ELF-1 (cell line): ENCODE measurements at regions not wholly inside any gene's neighbourhood (a gene's known extent, or its start where the extent isn't known, plus 50 kb on each side); places are given as distances from the start of the nearest gene placed in this dataset.
"Not testable (repeated sequence)": the region's sequence is repeated elsewhere in the genome, so short reads cannot be mapped to it uniquely, and the experiment has no call there.

Experiments
- DNase-seq: peaks from one replicate; pipeline ENCODE4 v3.0.0-alpha.2; 2016; ENCODE audit warnings: low read depth, low spot score

- DNase-seq, result no peak
Measured at GRCh38 chrX:116872931-116873330, 410.2 kb upstream of the CT83 start.

GRCh38 chrX:116863029-116863428 lies 400.3 kb upstream of the CT83 start:
- no peak for DNase-seq

- DNase-seq, result no peak
Measured at GRCh38 chrX:116862340-116862739, 399.6 kb upstream of the CT83 start.

GRCh38 chrX:116841290-116841689 lies 378.5 kb upstream of the CT83 start:
- DNase-seq, result peak; percentile 6

GRCh38 chrX:116827063-116827462 lies 364.3 kb upstream of the CT83 start:
- DNase-seq, result no peak

GRCh38 chrX:116824785-116825184 lies 362.0 kb upstream of the CT83 start:
- peak; percentile 73 for DNase-seq

GRCh38 chrX:116823677-116824076 lies 360.9 kb upstream of the CT83 start:
- no peak for DNase-seq

GRCh38 chrX:116806288-116806802 lies 343.6 kb upstream of the CT83 start:
- DNase-seq, result no peak

GRCh38 chrX:116801943-116802342 lies 339.2 kb upstream of the CT83 start:
- no peak for DNase-seq

- no peak for DNase-seq
Measured at GRCh38 chrX:116781926-116782325, 319.1 kb upstream of the CT83 start.

- no peak for DNase-seq
Measured at GRCh38 chrX:116757491-116757890, 294.7 kb upstream of the CT83 start.

- no peak for DNase-seq
Measured at GRCh38 chrX:116756958-116757357, 294.2 kb upstream of the CT83 start.

GRCh38 chrX:116749943-116750342 lies 287.2 kb upstream of the CT83 start:
- peak; percentile 58 for DNase-seq

- no peak for DNase-seq
Measured at GRCh38 chrX:116732214-116732613, 269.4 kb upstream of the CT83 start.

GRCh38 chrX:116726806-116727205 lies 264.0 kb upstream of the CT83 start:
- peak; percentile 59 for DNase-seq

- DNase-seq, result no peak
Measured at GRCh38 chrX:116694046-116694445, 231.3 kb upstream of the CT83 start.

- DNase-seq, result not testable (repeated sequence)
Measured at GRCh38 chrX:116679544-116679943, 216.8 kb upstream of the CT83 start.

GRCh38 chrX:116667346-116668134 lies 204.8 kb upstream of the CT83 start:
- DNase-seq, result peak; percentile 56

GRCh38 chrX:116657071-116657470 lies 194.3 kb upstream of the CT83 start:
- no peak for DNase-seq

- DNase-seq, result peak; percentile 31
Measured at GRCh38 chrX:116628464-116628863, 165.7 kb upstream of the CT83 start.

GRCh38 chrX:116618546-116618945 lies 155.8 kb upstream of the CT83 start:
- no peak for DNase-seq

GRCh38 chrX:116607776-116608175 lies 145.0 kb upstream of the CT83 start:
- DNase-seq, result no peak

- no peak for DNase-seq
Measured at GRCh38 chrX:116605576-116605975, 142.8 kb upstream of the CT83 start.

- DNase-seq, result no peak
Measured at GRCh38 chrX:116596010-116596409, 133.2 kb upstream of the CT83 start.
